Activated B cell treated with CpG ODN at 0.5 μM for 24 hours (primary cell): ENCODE measurements at regions not wholly inside any gene's neighbourhood (a gene's known extent, or its start where the extent isn't known, plus 50 kb on each side); places are given as distances from the start of the nearest gene placed in this dataset.

Experiments
- ATAC-seq: fragments of 200-7000 bp; cut with Tn5 transposase; one replicate; pipeline ENCODE4 v1.10.0; 2021; ENCODE audit warnings: low read depth, mild to moderate bottlenecking, moderate library complexity
- CTCF ChIA-PET: fragments of 350-600 bp; sonication (Branson Sonifier 250); formaldehyde crosslinking; loops from one replicate; lab custom pipeline; 2021; ENCODE audit warnings: antibody characterized with exemption; lab: Charles Lee
- POLR2A ChIA-PET: fragments of 350-600 bp; sonication (Branson Sonifier 250); formaldehyde crosslinking; loops from one replicate; lab custom pipeline; 2021; ENCODE audit warnings: antibody characterized with exemption; lab: Charles Lee
- DNase-seq: peaks from one replicate; pipeline ENCODE4 v3.0.0; 2022
- H3K27ac Mint-ChIP-seq: one replicate; pipeline ENCODE4 v1.8.0; 2020; ENCODE audit warnings: mixed read lengths
- H3K27me3 Mint-ChIP-seq: one replicate; pipeline ENCODE4 v1.8.0; 2021; ENCODE audit warnings: mixed read lengths
- H3K36me3 Mint-ChIP-seq: one replicate; pipeline ENCODE4 v1.8.0; 2021; ENCODE audit warnings: low read depth, mixed read lengths
- H3K4me1 Mint-ChIP-seq: one replicate; pipeline ENCODE4 v1.8.0; 2021; ENCODE audit warnings: mixed read lengths
- H3K4me3 Mint-ChIP-seq: one replicate; pipeline ENCODE4 v1.8.0; 2020; ENCODE audit warnings: mild to moderate bottlenecking, mixed read lengths
- H3K9me3 Mint-ChIP-seq: one replicate; pipeline ENCODE4 v1.8.0; 2020; ENCODE audit warnings: mixed read lengths
- CTCF ChIP-seq: fragments of 200-600 bp; IDR thresholded peaks from one replicate; pipeline ENCODE4 v1.8.0; 2022; ENCODE audit warnings: antibody characterized with exemption, mild to moderate bottlenecking
- intact Hi-C: fragments of 100-400 bp; cut with micrococcal nuclease; formaldehyde crosslinking; loops from one replicate; pipeline ENCODE4 v1.15.1; 2024

- no peak for TF ChIP-seq CTCF
- ChIA-PET CTCF (no interaction called here), POLR2A (no interaction called here)
- intact Hi-C loops = no loop called here
- peaks cover 3% of the 10 kb centered on the region for H3K9me3 Mint-ChIP-seq
- no peak for DNase-seq
- H3K4me3 Mint-ChIP-seq = no peak overlapping the region
- H3K27ac Mint-ChIP-seq = no peak overlapping the region
- no peaks in the 10 kb centered on the region for H3K27me3 Mint-ChIP-seq
- H3K36me3 Mint-ChIP-seq = no peaks in the 10 kb centered on the region
- ATAC-seq = no peak
- no peaks in the 10 kb centered on the region for H3K4me1 Mint-ChIP-seq
Measured at GRCh38 chr1:29962831-29963247, 726.5 kb downstream of the PTPRU start.

DNA sequence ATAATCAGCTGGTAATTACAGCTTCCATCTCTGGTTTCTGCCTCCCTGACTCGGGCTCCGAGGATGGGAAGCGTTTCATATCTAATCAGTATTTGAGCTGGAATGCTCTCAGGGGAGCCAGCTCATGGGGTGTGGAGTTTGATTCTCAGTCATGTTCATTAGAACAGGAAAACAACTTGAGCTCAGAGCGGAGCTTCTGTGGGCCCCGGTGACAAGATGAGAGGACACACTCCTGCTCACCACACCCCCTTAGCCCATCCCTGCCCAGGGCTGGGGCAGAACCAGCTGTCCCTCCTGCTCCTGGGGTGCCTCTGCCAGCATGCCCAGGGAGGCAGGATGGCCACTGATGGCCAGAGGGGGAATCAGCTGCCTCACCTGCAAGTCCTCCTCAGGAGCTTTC is 726.0 kb downstream of the PTPRU start:
- Mint-ChIP-seq H3K4me1 (no peaks in the 10 kb centered on the region), H3K27me3 (no peaks in the 10 kb centered on the region), H3K27ac (no peak overlapping the region), H3K36me3 (no peaks in the 10 kb centered on the region), H3K4me3 (no peak overlapping the region), H3K9me3 (peaks cover 3% of the 10 kb centered on the region)
- intact Hi-C loops = no loop called here
- DNase-seq = no peak
- CTCF ChIA-PET = no interaction called here
- no peak for ATAC-seq
- POLR2A ChIA-PET = no interaction called here
- no peak for TF ChIP-seq CTCF

GRCh38 chr1:29961293-29962059 is 725.2 kb downstream of the PTPRU start:
- H3K27me3 Mint-ChIP-seq = no peaks in the 10 kb centered on the region
- H3K4me3 Mint-ChIP-seq = no peak overlapping the region
- CTCF ChIA-PET = no interaction called here
- H3K9me3 Mint-ChIP-seq = peaks cover 3% of the 10 kb centered on the region
- no peaks in the 10 kb centered on the region for H3K36me3 Mint-ChIP-seq
- ATAC-seq = no peak
- POLR2A ChIA-PET = no interaction called here
- intact Hi-C loops = no loop called here
- no peak for TF ChIP-seq CTCF
- no peak for DNase-seq
- H3K4me1 Mint-ChIP-seq = no peaks in the 10 kb centered on the region
- H3K27ac Mint-ChIP-seq = no peak overlapping the region

GRCh38 chr1:29960876-29961275 is 724.6 kb downstream of the PTPRU start:
- Mint-ChIP-seq H3K4me3 (no peak overlapping the region), H3K9me3 (peaks cover 3% of the 10 kb centered on the region), H3K36me3 (no peaks in the 10 kb centered on the region), H3K27me3 (no peaks in the 10 kb centered on the region), H3K4me1 (no peaks in the 10 kb centered on the region), H3K27ac (no peak overlapping the region)
- CTCF ChIA-PET = no interaction called here
- no peak for TF ChIP-seq CTCF
- POLR2A ChIA-PET = no interaction called here
- ATAC-seq (no peak), DNase-seq (no peak)
- intact Hi-C loops = no loop called here

DNA sequence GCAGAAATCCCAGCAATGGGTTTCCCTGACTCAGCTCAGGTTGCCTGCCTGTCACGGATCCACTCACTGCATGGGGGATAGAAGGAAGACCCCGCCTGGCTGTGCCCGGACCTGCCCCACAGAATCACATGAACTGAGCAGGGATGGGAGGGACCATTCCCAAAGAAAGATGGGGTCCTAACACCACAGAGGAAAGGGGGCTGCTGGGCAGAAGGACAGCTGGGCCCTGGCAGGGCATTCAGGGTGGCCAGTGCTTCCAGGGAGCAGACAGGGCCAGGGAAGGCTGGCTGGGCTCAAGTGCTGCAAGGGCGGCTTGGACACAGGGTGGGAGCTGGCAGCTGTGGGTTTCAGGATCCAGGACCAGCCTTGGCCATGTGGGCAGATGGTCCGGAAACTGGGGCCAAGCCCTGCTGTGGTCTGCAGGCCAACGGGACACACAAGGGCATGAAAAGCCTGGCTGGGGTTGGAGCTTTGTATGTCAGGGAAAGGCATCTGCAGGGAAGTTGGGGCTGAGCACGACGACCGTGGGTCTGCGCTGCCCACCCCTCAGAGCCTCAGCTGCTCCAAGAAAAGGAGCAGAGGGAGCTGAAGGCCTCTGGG is 723.9 kb downstream of the PTPRU start:
- no peaks in the 10 kb centered on the region for H3K27me3 Mint-ChIP-seq
- no peak overlapping the region for H3K4me3 Mint-ChIP-seq
- CTCF ChIA-PET = no interaction called here
- H3K27ac Mint-ChIP-seq = no peak overlapping the region
- intact Hi-C loops = no loop called here
- DNase-seq = no peak
- TF ChIP-seq CTCF = no peak
- ATAC-seq = no peak
- peaks cover 3% of the 10 kb centered on the region for H3K9me3 Mint-ChIP-seq
- H3K36me3 Mint-ChIP-seq = no peaks in the 10 kb centered on the region
- POLR2A ChIA-PET = no interaction called here
- no peaks in the 10 kb centered on the region for H3K4me1 Mint-ChIP-seq
